Midbrain (tissue), 1 donor: ENCODE measurements at regions not wholly inside any gene's neighbourhood (a gene's known extent, or its start where the extent isn't known, plus 50 kb on each side); places are given as distances from the start of the nearest gene placed in this dataset.

Source experiments
- DNase-seq: peaks from one replicate; lab custom pipeline; 2025; lab: John Stamatoyannopoulos, UW

DNA sequence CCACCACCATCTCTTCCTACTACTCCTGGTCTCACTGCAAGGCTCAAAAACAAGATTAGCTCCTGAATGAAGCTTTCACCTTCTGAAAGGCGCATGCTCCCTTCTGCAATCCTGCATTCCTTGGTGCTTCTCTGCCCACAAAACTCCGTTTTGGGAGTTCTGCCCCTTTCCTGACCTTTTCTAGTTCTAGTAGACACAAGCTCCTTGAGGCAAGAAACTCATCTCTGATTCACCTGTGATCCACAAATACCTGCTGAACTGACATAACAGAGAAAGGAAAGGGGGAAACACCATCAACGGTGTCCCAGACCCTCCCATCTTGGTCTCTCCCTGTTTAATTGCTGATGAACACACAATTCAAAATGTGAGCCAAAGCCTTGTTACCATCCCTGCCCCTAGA, 64.0 kb upstream of the EGR2 start:
- no peak for DNase-seq

DNA sequence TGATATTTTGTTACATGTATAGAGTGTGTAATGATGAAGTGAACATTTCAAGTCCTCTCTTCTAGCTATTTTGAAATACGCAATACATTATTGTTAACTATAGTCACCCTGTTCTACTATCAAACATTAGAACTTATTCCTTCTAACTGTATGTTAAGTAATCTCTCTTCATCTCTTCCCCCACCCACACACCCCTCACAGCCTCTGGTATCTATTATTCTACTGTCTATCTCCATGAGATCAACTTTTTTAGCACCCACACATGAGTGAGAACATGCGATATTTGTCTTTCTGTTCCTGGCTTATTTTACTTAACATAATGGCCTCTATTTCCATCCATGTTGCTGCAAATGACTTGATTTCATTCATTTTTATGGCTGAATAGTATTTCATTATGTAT, 57.7 kb upstream of the EGR2 start:
- DNase-seq: no peak

- DNase-seq: no peak
Observed at GRCh38 chr10:62870866-62871265, 54.7 kb upstream of the EGR2 start.

DNA sequence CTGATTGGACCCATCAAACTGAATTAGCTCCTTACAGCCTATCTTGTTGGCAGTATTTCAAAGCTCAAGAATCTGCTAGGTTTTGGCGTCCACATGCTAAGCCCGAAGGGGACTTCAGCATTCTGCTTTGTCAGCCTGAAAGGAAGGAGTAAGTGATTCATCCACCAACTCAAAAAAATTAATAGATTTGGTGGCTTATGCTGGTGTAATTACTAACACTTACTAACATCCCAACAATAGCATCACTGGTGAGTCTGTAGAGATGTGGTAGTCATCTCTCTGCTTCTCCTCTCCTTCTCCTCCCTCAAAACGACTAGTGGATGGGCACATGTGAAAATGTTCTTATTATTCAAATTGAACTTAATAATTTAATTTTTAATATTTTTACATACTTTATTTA, 53.8 kb upstream of the EGR2 start:
- no peak for DNase-seq

DNA sequence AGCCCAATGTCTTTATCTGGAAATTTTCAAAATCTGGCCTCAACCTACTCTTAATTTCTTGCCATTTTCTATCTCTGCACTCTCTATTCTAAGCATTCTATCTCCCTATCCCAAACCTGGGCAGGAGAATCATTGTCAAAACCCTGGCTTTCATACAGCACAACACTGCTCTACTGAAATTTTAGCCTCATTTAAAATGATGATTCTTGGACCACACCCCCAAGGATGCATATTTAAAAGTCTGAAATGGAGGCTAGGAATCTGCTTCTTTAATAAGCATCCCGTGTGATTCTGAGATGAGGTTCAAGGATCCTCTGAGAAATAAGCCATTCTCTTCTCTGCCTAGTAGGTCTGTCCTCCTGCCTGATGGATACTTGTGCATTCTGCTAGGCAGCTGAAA, 50.8 kb upstream of the EGR2 start:
- DNase-seq: no peak

DNA sequence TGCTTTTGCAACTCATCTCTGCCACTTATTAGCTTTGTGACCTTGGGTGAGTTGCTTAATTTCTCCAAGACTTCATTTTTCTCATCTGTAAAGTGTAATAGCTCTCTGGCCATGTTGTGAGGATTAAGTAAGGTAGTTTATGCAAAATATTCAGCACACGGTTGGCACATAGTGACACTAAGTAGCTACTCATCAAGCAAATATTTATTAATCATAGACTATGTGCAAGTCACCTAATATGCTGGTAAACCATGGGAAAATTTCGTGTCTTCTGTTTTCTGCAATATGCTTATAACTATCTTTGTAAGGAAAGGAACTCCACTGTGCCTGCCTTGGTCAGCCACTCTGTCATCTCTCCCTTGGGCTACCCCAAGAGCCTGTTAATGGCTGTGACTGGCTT, 50.3 kb upstream of the EGR2 start:
- DNase-seq: no peak
